ENCODE measurements at regions not wholly inside any gene's neighbourhood (a gene's known extent, or its start where the extent isn't known, plus 50 kb on each side); places are given as distances from the start of the nearest gene placed in this dataset.

DNA sequence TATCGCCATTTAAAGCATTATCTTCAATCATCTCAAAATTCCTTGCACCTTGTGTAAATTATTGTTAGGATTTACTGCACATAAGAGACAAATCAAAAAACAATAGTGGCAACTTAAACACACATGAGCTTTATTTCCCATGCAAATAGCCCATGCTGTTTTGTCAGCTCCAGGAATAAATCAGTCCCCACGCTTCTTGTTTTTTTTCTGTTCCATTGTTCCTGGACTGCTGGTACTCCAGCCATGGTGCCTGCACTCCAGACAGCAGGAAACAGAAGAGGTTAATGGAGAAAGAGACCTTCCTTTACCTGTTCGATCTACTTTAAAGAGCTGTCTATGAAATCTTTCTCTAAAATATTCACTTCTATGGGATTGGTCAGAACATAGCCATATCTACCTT is 1515.7 kb upstream of the TENM3 start:
- no peak for DNase-seq (ENCODE audit: low read depth)
- H3K4me3 ChIP-seq (ENCODE audit: control insufficient read depth, low read depth, low read length): no peak overlapping the region
- TF ChIP-seq CTCF (IDR thresholded peaks at IDR 0.05; ENCODE audit: control insufficient read depth, insufficient read depth, low read depth, low read length, missing control alignments): no peak

DNA sequence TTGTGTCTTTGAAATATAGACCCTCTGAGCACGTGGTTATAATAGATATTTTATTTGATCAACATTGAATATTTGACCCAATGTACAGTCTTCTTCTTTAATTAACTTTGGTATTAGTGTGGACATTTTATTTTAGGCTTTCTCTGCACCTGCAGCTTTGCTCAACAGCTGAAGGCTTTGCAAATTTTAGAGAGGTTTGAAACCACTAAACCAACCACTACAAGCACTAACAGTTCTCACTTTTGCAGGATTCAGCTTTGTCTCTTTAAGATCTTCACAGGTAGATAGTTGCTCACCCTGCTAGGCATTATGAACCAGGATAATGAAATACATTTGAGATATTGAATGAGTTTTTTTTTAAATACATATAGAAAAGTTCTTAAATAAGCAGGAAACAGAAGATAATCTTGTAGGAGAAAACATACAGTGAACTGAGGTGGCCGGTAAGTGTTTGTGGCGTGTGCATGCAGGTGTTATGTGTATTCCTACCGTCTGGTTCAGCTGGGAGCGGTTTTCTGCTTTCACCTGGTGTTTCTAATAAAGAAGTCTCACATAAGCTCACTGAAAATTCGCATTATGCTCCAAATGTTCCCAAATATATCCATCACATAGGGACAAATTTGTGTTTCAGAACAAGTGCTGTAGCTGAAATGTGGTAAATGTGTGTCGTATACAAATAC is 1508.3 kb upstream of the TENM3 start:
- TF ChIP-seq CTCF (IDR thresholded peaks at IDR 0.05; ENCODE audit: control insufficient read depth, insufficient read depth, low read depth, low read length, missing control alignments): no peak
- DNase-seq (ENCODE audit: low read depth): no peak
- H3K4me3 ChIP-seq (ENCODE audit: control insufficient read depth, low read depth, low read length): no peak overlapping the region

GRCh38 chr4:180741703-180742102 is 1501.5 kb upstream of the TENM3 start:
- H3K4me3 ChIP-seq (ENCODE audit: control insufficient read depth, low read depth, low read length): no peak overlapping the region
- no peak for TF ChIP-seq CTCF (IDR thresholded peaks at IDR 0.05; ENCODE audit: control insufficient read depth, insufficient read depth, low read depth, low read length, missing control alignments)
- DNase-seq (ENCODE audit: low read depth): no peak

GRCh38 chr4:180745019-180745418 is 1498.2 kb upstream of the TENM3 start:
- DNase-seq (ENCODE audit: low read depth): no peak
- no peak for TF ChIP-seq CTCF (IDR thresholded peaks at IDR 0.05; ENCODE audit: control insufficient read depth, insufficient read depth, low read depth, low read length, missing control alignments)
- H3K4me3 ChIP-seq (ENCODE audit: control insufficient read depth, low read depth, low read length): no peak overlapping the region

DNA sequence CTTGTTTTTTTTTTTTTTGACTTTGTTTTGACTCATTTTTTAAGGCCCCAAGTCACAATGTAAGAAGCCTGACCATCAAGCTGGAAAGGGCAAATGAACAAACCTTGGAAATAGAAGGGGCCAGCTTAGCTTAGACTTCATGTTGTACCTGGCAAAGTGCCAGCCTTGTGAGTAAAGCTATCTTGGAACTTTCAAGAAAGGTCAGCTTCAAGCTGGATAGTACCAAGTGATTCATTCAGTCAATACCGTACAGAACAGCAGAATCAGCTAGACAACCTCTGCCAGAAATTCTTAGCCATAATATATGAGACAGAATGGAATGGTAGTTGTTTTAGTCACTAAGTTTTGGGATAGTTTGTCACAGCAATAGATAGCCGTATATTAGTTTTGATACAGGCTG is 1492.2 kb upstream of the TENM3 start:
- TF ChIP-seq CTCF (IDR thresholded peaks at IDR 0.05; ENCODE audit: control insufficient read depth, insufficient read depth, low read depth, low read length, missing control alignments): no peak
- no peak for DNase-seq (ENCODE audit: low read depth)
- no peak overlapping the region for H3K4me3 ChIP-seq (ENCODE audit: control insufficient read depth, low read depth, low read length)

DNA sequence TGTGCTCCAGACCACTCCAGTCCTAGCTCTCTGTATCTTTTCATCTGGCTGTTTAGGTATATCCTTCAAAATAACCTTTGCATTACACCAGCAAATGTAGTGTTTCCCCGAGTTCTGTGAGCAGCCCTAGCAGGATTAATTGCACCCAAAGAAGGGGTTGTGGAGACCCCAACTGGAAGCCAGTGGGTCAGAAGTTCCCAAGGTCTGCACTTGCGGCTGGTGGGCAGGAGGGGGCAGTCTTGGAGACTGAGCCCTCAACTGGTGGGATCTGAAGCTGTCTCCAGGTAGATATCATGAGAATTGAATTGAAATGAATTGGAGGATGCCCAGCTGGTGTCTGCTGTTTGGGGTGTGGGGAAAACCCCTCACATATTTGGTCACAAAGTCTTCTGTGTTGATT is 1485.3 kb upstream of the TENM3 start:
- no peak overlapping the region for H3K4me3 ChIP-seq (ENCODE audit: control insufficient read depth, low read depth, low read length)
- no peak for DNase-seq (ENCODE audit: low read depth)
- TF ChIP-seq CTCF (IDR thresholded peaks at IDR 0.05; ENCODE audit: control insufficient read depth, insufficient read depth, low read depth, low read length, missing control alignments): no peak

- TF ChIP-seq CTCF (IDR thresholded peaks at IDR 0.05; ENCODE audit: control insufficient read depth, insufficient read depth, low read depth, low read length, missing control alignments): no peak
- no peak overlapping the region for H3K4me3 ChIP-seq (ENCODE audit: control insufficient read depth, low read depth, low read length)
- no peak for DNase-seq (ENCODE audit: low read depth)
These were observed 1477.2 kb upstream of the TENM3 start for GRCh38 chr4:180766045-180766444.

Data from AG09309 (cell line).